Panc1 (cell line): ENCODE measurements at regions not wholly inside any gene's neighbourhood (a gene's known extent, or its start where the extent isn't known, plus 50 kb on each side); places are given as distances from the start of the nearest gene placed in this dataset.

Source experiments
- ATAC-seq: fragments of 200-7000 bp; cut with Tn5 transposase; 2 replicates; pipeline ENCODE4 v1.9.1; 2020; ENCODE audit warnings: mild to moderate bottlenecking, moderate library complexity
- BruUV-seq: library from RNA; stranded (reverse); fragments of 400-500 nt; replicated peaks from 2 replicates; lab custom pipeline; 2021; lab: Mats Ljungman, UMichigan
- CTCF ChIA-PET: fragments of 300-600 bp; sonication (Branson Sonifier 250); formaldehyde crosslinking; loops from one replicate; lab custom pipeline; 2022; ENCODE audit warnings: antibody characterized with exemption; lab: Charles Lee
- POLR2A ChIA-PET: fragments of 300-600 bp; sonication (Branson Sonifier 250); formaldehyde crosslinking; loops from one replicate; lab custom pipeline; 2022; ENCODE audit warnings: antibody characterized with exemption; lab: Charles Lee
- DNase-seq: peaks from one replicate; pipeline ENCODE4 v3.0.0-alpha.2; 2010; ENCODE audit warnings: low read depth, low spot score
- H3K27ac ChIP-seq: 2 replicates; pipeline ENCODE4 v1.5.1; 2011; ENCODE audit warnings: mild to moderate bottlenecking, low read length, inconsistent platforms
- H3K27me3 ChIP-seq: fragments of 200-500 bp; sonication (Bioruptor generic); 2 replicates; pipeline ENCODE4 v1.6.0; 2014; ENCODE audit warnings: low read length, inconsistent platforms; ENCODE audit not compliant: control insufficient read depth, insufficient read depth
- H3K36me3 ChIP-seq: fragments of 200-500 bp; sonication (Bioruptor generic); 2 replicates; pipeline ENCODE4 v1.5.1; 2014; ENCODE audit warnings: inconsistent platforms, mild to moderate bottlenecking, low read length, moderate library complexity; ENCODE audit not compliant: control insufficient read depth, insufficient read depth
- H3K4me1 ChIP-seq: 2 replicates; pipeline ENCODE4 v1.5.1; 2011; ENCODE audit warnings: inconsistent platforms, mild to moderate bottlenecking, low read length, moderate library complexity; ENCODE audit not compliant: control insufficient read depth, insufficient read depth
- H3K4me3 ChIP-seq, 2 experiments: 2 replicates each; pipeline ENCODE4 v1.5.1; 2011 to 2012; ENCODE audit warnings: low read depth in 2 of 2, low read length in 2 of 2, mild to moderate bottlenecking in 2 of 2, inconsistent platforms in 1 of 2, moderate library complexity in 1 of 2
- H3K9me3 ChIP-seq: fragments of 200-500 bp; sonication (Bioruptor generic); 2 replicates; pipeline ENCODE4 v1.5.1; 2014; ENCODE audit warnings: low read depth, mild to moderate bottlenecking, inconsistent platforms, low read length, moderate library complexity; ENCODE audit not compliant: control insufficient read depth, insufficient read depth
- POLR2AphosphoS5 ChIP-seq: IDR thresholded peaks from 2 replicates; pipeline ENCODE4 v1.6.1; 2012; ENCODE audit warnings: mild to moderate bottlenecking, low read depth, low read length, moderate library complexity
- SIN3A ChIP-seq: IDR thresholded peaks from 2 replicates; pipeline ENCODE4 v1.6.1; 2012; ENCODE audit warnings: low read depth, mild to moderate bottlenecking, low read length, moderate library complexity, borderline replicate concordance; ENCODE audit not compliant: insufficient read depth
- TCF7L2 ChIP-seq: IDR thresholded peaks from 2 replicates; pipeline ENCODE4 v1.6.1; 2011; ENCODE audit warnings: mild to moderate bottlenecking, low read depth, low read length, inconsistent platforms
- in situ Hi-C: cut with HindIII; loops from 2 replicates; pipeline ENCODE4 v1.10.0; 2016; ENCODE audit warnings: low sequenced_read_pairs, low pct_unique_long_range_greater_than_20kb
- intact Hi-C: fragments of 100-400 bp; cut with micrococcal nuclease; formaldehyde crosslinking; loops from one replicate; pipeline ENCODE4 v1.10.0; 2022; ENCODE audit not compliant: unreplicated experiment
- TF ChIP-seq, protein P1 (sequence below): fragments of 450-650 bp; IDR thresholded peaks from 2 replicates; pipeline ENCODE4 v1.5.1; 2017; ENCODE audit warnings: mild to moderate bottlenecking
- TF ChIP-seq, protein P2 (sequence below), 2 experiments: IDR thresholded peaks; 2 replicates each; pipeline ENCODE4 v1.6.1; 2011 to 2012; ENCODE audit warnings: low read depth in 2 of 2, control low read depth in 1 of 2, low read length in 1 of 2, mild to moderate bottlenecking in 1 of 2, moderate library complexity in 1 of 2; ENCODE audit not compliant: insufficient read depth in 1 of 2

DNA sequence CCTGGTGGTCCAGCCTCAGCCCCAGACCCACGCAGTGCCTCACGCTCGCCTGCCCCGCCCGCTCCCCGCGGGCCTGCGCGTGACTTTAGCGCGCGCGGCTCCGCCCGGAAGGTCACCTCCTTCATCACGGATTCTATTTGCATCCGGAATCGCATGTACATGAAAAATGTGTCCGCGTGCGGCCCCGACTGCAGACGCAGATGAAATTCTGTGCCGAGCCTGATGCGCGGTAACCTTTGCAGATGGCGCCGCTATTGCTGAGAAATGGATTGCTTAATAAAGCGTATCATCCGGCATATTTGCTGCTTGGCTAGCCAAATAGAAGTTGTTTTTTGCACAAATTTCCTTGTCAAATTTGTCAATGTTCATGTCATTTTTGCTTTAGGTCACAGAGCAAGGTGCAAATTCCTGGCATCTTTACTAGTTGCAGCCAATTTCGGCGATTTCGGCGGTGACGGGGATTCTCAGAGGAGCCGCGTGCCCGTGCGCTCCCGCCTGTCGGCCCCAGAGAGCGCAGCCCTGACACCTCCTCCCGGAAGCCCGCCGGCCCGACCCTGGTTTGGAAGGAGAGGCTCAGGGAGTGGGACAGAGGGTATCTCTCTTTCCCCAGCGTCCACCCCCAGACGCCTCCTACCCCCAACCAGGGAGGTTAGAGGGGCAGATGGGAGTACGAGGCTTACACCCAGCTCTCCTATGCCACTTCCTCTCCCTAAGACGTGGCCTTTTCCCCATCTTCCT, 85.9 kb upstream of the PAX2 start:
- TF ChIP-seq, protein P1, sequence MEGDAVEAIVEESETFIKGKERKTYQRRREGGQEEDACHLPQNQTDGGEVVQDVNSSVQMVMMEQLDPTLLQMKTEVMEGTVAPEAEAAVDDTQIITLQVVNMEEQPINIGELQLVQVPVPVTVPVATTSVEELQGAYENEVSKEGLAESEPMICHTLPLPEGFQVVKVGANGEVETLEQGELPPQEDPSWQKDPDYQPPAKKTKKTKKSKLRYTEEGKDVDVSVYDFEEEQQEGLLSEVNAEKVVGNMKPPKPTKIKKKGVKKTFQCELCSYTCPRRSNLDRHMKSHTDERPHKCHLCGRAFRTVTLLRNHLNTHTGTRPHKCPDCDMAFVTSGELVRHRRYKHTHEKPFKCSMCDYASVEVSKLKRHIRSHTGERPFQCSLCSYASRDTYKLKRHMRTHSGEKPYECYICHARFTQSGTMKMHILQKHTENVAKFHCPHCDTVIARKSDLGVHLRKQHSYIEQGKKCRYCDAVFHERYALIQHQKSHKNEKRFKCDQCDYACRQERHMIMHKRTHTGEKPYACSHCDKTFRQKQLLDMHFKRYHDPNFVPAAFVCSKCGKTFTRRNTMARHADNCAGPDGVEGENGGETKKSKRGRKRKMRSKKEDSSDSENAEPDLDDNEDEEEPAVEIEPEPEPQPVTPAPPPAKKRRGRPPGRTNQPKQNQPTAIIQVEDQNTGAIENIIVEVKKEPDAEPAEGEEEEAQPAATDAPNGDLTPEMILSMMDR: no peak
- TF ChIP-seq SIN3A: no peak
- no peak for TF ChIP-seq POLR2AphosphoS5
- TF ChIP-seq, protein P2, sequence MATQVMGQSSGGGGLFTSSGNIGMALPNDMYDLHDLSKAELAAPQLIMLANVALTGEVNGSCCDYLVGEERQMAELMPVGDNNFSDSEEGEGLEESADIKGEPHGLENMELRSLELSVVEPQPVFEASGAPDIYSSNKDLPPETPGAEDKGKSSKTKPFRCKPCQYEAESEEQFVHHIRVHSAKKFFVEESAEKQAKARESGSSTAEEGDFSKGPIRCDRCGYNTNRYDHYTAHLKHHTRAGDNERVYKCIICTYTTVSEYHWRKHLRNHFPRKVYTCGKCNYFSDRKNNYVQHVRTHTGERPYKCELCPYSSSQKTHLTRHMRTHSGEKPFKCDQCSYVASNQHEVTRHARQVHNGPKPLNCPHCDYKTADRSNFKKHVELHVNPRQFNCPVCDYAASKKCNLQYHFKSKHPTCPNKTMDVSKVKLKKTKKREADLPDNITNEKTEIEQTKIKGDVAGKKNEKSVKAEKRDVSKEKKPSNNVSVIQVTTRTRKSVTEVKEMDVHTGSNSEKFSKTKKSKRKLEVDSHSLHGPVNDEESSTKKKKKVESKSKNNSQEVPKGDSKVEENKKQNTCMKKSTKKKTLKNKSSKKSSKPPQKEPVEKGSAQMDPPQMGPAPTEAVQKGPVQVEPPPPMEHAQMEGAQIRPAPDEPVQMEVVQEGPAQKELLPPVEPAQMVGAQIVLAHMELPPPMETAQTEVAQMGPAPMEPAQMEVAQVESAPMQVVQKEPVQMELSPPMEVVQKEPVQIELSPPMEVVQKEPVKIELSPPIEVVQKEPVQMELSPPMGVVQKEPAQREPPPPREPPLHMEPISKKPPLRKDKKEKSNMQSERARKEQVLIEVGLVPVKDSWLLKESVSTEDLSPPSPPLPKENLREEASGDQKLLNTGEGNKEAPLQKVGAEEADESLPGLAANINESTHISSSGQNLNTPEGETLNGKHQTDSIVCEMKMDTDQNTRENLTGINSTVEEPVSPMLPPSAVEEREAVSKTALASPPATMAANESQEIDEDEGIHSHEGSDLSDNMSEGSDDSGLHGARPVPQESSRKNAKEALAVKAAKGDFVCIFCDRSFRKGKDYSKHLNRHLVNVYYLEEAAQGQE (IDR thresholded peaks at IDR 0.05; ENCODE audit: insufficient read depth in 1 of 2, low read depth in 2 of 2, low read length in 1 of 2): no peak
- TF ChIP-seq TCF7L2: no peak
- intact Hi-C loops (no loop called here), in situ Hi-C loops (no loop called here)
- no peak overlapping the region for H3K27ac ChIP-seq
- ChIA-PET POLR2A (no interaction called here), CTCF (no interaction called here)
- no TSS peak for BruUV-seq
- DNase-seq (no peak), ATAC-seq (no peak)
- H3K4me3 ChIP-seq: no peak overlapping the region
- peaks cover 6% of the 10 kb centered on the region for H3K4me1 ChIP-seq
- peaks cover 19% of the 10 kb centered on the region for H3K27me3 ChIP-seq
- no peaks in the 10 kb centered on the region for H3K36me3 ChIP-seq
- H3K9me3 ChIP-seq: no peaks in the 10 kb centered on the region

DNA sequence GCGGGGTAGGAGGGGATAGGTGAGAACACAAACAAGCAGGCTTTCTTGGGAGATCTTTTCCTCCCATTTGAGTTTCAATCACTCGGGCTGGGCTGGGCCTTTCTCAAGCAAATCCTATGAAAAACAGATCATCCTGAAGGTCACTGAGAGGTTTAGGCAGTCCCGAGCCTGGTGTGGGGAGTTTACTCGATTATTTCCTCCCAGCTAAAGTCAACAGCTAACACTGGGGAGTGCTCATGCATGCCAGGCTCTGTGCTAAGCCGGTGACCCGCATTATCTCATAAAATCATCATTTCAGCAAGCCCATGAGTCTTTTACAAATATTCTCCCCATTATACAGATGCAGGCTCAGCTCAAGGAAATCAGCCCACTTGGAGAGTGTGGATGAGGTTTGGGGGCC, 85.0 kb upstream of the PAX2 start:
- Histone ChIP-seq H3K4me3 (no peak overlapping the region), H3K9me3 (no peaks in the 10 kb centered on the region), H3K36me3 (no peaks in the 10 kb centered on the region), H3K27ac (no peak overlapping the region), H3K27me3 (peaks cover 18% of the 10 kb centered on the region), H3K4me1 (peaks cover 5% of the 10 kb centered on the region)
- BruUV-seq: no TSS peak
- CTCF ChIA-PET: no interaction called here
- DNase-seq (no peak), ATAC-seq (no peak)
- intact Hi-C loops (no loop called here), in situ Hi-C loops (no loop called here)
- POLR2A ChIA-PET: no interaction called here
- no peak for TF ChIP-seq POLR2AphosphoS5
- TF ChIP-seq, protein P2 (IDR thresholded peaks at IDR 0.05; ENCODE audit: insufficient read depth in 1 of 2, low read depth in 2 of 2, low read length in 1 of 2): no peak
- no peak for TF ChIP-seq SIN3A
- no peak for TF ChIP-seq TCF7L2
- TF ChIP-seq, protein P1: no peak
